DOHH2 (cell line): ENCODE measurements at regions not wholly inside any gene's neighbourhood (a gene's known extent, or its start where the extent isn't known, plus 50 kb on each side); places are given as distances from the start of the nearest gene placed in this dataset.

Experiments used
- H3F3A ChIP-seq: fragments of 200-600 bp; sonication (generic), shearing (Covaris generic); 2 replicates; pipeline ENCODE4 v1.6.0; 2016; ENCODE audit warnings: antibody characterized with exemption, mild to moderate bottlenecking; ENCODE audit not compliant: control insufficient read depth, insufficient read depth
- H3K27ac ChIP-seq: fragments of 200-600 bp; sonication (generic); 2 replicates; pipeline ENCODE4 v1.5.1; 2014; ENCODE audit warnings: low read depth, mild to moderate bottlenecking, low read length, moderate library complexity
- H3K27me3 ChIP-seq: fragments of 200-600 bp; sonication (generic); 2 replicates; pipeline ENCODE4 v1.6.1; 2014; ENCODE audit warnings: mild to moderate bottlenecking, low read length, mixed read lengths; ENCODE audit not compliant: control insufficient read depth
- H3K36me3 ChIP-seq: fragments of 200-600 bp; sonication (generic); 2 replicates; pipeline ENCODE4 v1.6.1; 2014; ENCODE audit warnings: mild to moderate bottlenecking, low read length, moderate library complexity, mixed read lengths; ENCODE audit not compliant: control insufficient read depth
- H3K4me1 ChIP-seq: fragments of 200-600 bp; sonication (generic); 2 replicates; pipeline ENCODE4 v1.6.1; 2014; ENCODE audit warnings: mild to moderate bottlenecking, low read length, mixed read lengths; ENCODE audit not compliant: control insufficient read depth
- H3K4me2 ChIP-seq: fragments of 200-600 bp; sonication (generic); 2 replicates; pipeline ENCODE4 v1.6.0; 2014; ENCODE audit warnings: mild to moderate bottlenecking, low read length, moderate library complexity
- H3K4me3 ChIP-seq: fragments of 200-600 bp; sonication (generic); 2 replicates; pipeline ENCODE4 v1.5.1; 2014; ENCODE audit warnings: mild to moderate bottlenecking, low read length, mixed read lengths
- H3K79me2 ChIP-seq: fragments of 200-600 bp; sonication (generic); 2 replicates; pipeline ENCODE4 v1.6.1; 2014; ENCODE audit warnings: mild to moderate bottlenecking, low read length, mixed read lengths; ENCODE audit not compliant: control insufficient read depth
- H3K9me2 ChIP-seq: fragments of 200-600 bp; sonication (generic); replicated peaks from 2 replicates; pipeline ENCODE4 v1.6.1; 2014; ENCODE audit warnings: mild to moderate bottlenecking, low read length, mixed read lengths; ENCODE audit not compliant: control insufficient read depth
- H3K9me3 ChIP-seq: fragments of 200-600 bp; sonication (generic); 2 replicates; pipeline ENCODE4 v1.6.1; 2014; ENCODE audit warnings: antibody characterized with exemption, low read length, mixed read lengths; ENCODE audit not compliant: control insufficient read depth, insufficient read depth
- H4K20me1 ChIP-seq: fragments of 200-600 bp; sonication (generic); 2 replicates; pipeline ENCODE4 v1.6.0; 2014; ENCODE audit warnings: low read depth, mild to moderate bottlenecking, antibody characterized with exemption, low read length, moderate library complexity; ENCODE audit not compliant: control insufficient read depth, insufficient read depth
- CTCF ChIP-seq: fragments of 200-600 bp; sonication (generic); IDR thresholded peaks from one replicate; pipeline ENCODE4 v1.5.1; 2014; ENCODE audit warnings: antibody characterized with exemption, mild to moderate bottlenecking, low read depth, low read length; ENCODE audit not compliant: poor library complexity, severe bottlenecking
- EZH2phosphoT487 ChIP-seq: fragments of 200-600 bp; sonication (generic); IDR thresholded peaks from 2 replicates; pipeline ENCODE4 v1.6.1; 2017; ENCODE audit warnings: borderline replicate concordance, mild to moderate bottlenecking, antibody characterized with exemption, low read length, moderate library complexity, mixed read lengths

GRCh38 chr20:16801919-16802651 is 53.9 kb downstream of the OTOR start:
- peaks cover 2% of the 10 kb centered on the region for H3K27me3 ChIP-seq
- no peaks in the 10 kb centered on the region for H3K4me1 ChIP-seq
- H3K4me3 ChIP-seq, result no peak overlapping the region
- no peaks in the 10 kb centered on the region for H3K79me2 ChIP-seq
- H3K36me3 ChIP-seq, result no peaks in the 10 kb centered on the region
- peak; percentile 81 for TF ChIP-seq CTCF
- no peak for TF ChIP-seq EZH2phosphoT487
- H3K9me2 ChIP-seq, result no peaks in the 10 kb centered on the region
- no peaks in the 10 kb centered on the region for H4K20me1 ChIP-seq
- H3K4me2 ChIP-seq, result no peak overlapping the region
- no peak overlapping the region for H3K27ac ChIP-seq
- H3F3A ChIP-seq, result no peaks in the 10 kb centered on the region
- H3K9me3 ChIP-seq, result no peaks in the 10 kb centered on the region

- Histone ChIP-seq H3K9me3 (no peaks in the 10 kb centered on the region), H3K79me2 (no peaks in the 10 kb centered on the region), H3K27me3 (peaks cover 2% of the 10 kb centered on the region), H3K27ac (no peak overlapping the region), H3K9me2 (no peaks in the 10 kb centered on the region), H3K36me3 (no peaks in the 10 kb centered on the region), H3K4me3 (no peak overlapping the region), H4K20me1 (no peaks in the 10 kb centered on the region), H3K4me2 (no peak overlapping the region), H3K4me1 (no peaks in the 10 kb centered on the region), H3F3A (no peaks in the 10 kb centered on the region)
- TF ChIP-seq CTCF, result no peak
- no peak for TF ChIP-seq EZH2phosphoT487
Observed at GRCh38 chr20:16802652-16802935, 54.4 kb downstream of the OTOR start.

GRCh38 chr20:16803965-16804792 is 56.0 kb downstream of the OTOR start:
- no peaks in the 10 kb centered on the region for H3K79me2 ChIP-seq
- TF ChIP-seq EZH2phosphoT487 (no peak), CTCF (peak; percentile 88)
- H4K20me1 ChIP-seq, result no peaks in the 10 kb centered on the region
- no peaks in the 10 kb centered on the region for H3K9me3 ChIP-seq
- no peaks in the 10 kb centered on the region for H3K36me3 ChIP-seq
- no peaks in the 10 kb centered on the region for H3K4me1 ChIP-seq
- no peak overlapping the region for H3K27ac ChIP-seq
- no peaks in the 10 kb centered on the region for H3F3A ChIP-seq
- H3K4me2 ChIP-seq, result no peak overlapping the region
- peaks cover 2% of the 10 kb centered on the region for H3K27me3 ChIP-seq
- H3K9me2 ChIP-seq, result no peaks in the 10 kb centered on the region
- H3K4me3 ChIP-seq, result no peak overlapping the region
